NCI-H69 (cell line): ENCODE measurements at regions not wholly inside any gene's neighbourhood (a gene's known extent, or its start where the extent isn't known, plus 50 kb on each side); places are given as distances from the start of the nearest gene placed in this dataset.

Experiments used
- DNase-seq: peaks from one replicate; lab custom pipeline; 2025; lab: John Stamatoyannopoulos, UW

DNA sequence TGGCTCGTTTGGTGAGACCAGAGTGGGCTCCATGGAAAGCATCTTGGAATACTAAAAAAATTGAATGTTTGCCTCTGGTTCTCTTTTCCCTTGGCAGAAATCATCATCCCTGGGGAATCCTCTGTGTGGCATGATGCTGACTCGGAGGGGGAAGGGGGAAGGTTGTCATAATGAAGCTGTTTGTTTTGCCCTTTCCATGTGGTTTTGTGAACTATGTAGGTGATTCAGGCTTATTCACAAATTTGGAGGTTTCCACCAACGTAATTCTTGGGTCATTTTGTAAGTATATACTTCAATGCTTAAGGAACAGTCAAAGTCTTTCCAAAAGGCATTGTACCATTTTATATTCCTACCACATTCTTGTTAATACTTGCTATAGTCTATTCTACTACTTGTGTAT is 754.0 kb upstream of the FAT3 start:
- no peak for DNase-seq

GRCh38 chr11:91459840-91460239 is 764.8 kb upstream of the FAT3 start:
- DNase-seq = no peak

DNA sequence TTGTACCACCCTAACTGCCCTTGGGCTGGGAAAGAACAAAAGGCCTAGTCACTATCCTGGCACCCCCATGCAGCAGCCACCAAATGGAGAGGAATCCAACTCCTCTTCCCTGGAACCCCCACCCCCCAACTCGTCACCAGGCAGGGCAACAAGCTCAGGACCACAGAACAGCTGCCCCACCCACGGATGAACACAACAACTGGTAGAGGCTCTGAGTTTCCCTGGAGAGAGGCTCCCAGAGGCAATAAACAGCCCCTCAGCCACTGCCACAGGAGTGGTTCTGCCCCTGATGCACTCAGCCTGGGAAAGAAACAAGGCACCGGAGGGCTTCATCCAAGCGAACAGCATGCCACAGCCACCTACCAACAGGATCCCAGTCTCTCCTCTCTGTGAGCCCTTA is 778.4 kb upstream of the FAT3 start:
- no peak for DNase-seq

DNA sequence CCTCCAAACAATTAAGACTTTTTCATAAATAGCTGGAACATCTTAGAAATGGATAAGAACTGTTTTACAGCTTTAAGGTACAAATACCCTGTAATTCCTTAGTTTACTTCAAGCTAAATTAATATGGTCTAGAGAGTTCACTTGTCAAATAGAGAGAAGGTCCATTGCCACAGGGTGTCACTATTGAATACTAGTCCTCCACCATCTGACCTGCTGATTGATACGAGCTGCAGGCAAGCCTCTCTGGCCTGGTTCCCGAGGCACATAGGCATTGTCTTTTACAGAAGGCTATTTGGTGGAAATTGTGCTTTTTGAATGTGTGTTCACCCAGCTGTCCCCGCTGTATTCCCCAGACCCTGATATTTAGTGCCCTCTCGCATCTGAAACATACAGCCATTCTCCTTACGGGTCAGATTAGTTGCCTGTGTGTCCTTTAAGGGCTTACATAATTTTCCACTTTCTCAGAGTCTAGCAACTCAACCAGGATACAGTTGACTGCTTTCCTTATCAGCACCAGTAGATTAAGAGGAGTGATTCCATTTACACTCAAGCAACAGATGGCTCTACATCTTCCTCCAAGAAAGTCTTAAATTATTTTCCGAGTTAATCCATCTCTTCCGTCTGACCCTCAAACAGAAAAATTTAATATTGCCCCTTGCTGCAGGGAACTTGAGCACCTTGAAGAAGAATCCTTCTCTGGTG is 788.8 kb upstream of the FAT3 start:
- peak; percentile 35 for DNase-seq

GRCh38 chr11:91433284-91434010 is 791.2 kb upstream of the FAT3 start:
- no peak for DNase-seq

- DNase-seq = peak; percentile 91
Measured at GRCh38 chr11:91421641-91422040, 803.0 kb upstream of the FAT3 start.

- DNase-seq = no peak
Measured at GRCh38 chr11:91407842-91408241, 816.8 kb upstream of the FAT3 start.

- DNase-seq = no peak
Measured at GRCh38 chr11:91406009-91406408, 818.6 kb upstream of the FAT3 start.

DNA sequence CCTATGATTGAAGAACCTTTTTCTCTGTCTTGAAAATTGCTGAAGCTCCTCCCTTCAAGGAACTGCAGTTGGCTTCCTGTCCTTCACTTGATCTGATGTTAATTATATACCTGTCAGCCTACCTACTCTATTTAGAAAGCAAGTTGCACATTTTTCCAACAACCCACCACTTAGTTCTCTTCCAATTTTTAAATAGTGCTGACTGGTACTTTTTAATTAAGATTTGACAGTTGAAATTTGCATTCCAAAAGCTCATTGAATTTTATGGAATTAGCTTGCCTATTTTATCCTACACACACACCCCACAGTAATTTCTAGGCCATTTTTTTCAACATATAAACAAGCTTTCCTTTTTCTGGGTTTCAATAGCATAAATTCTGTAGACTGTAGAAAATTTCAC is 820.3 kb upstream of the FAT3 start:
- peak; percentile 67 for DNase-seq

- DNase-seq = no peak
Measured at GRCh38 chr11:91397134-91397468, 827.5 kb upstream of the FAT3 start.

- peak; percentile 84 for DNase-seq
Measured at GRCh38 chr11:91396236-91397133, 828.1 kb upstream of the FAT3 start.

DNA sequence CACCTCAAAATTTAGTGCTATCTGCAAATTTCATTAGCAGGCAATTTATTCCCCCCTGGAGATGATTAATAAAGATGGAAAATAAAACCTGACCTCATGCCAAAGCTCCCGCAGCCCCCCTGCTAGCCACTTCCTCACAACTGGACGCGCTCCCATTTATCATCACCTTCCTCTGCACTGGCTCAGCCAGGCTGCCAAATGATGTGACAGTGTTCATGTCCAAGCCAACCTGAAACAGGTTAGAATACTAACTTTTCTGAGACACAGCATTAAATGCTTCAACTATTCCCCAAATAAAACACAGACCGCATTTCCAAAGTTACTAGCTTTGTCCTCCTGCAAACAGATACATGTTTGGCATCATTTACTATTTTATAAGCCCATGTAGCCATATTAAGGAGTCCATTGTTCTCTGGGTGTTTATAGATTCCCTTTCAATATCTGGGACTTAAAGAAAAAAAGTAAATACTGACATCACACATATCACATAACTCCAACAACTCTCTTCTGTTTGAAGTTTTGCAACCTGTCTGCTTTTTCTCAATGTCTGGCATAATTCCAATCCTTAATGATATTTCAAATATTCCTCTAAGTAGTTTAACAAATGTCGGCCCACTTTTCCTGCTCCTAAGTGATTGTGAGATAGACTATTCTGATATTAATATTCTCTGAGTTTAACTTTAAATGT is 829.7 kb upstream of the FAT3 start:
- peak; percentile 80 for DNase-seq

- peak; percentile 42 for DNase-seq
Measured at GRCh38 chr11:91394073-91394726, 830.4 kb upstream of the FAT3 start.

DNA sequence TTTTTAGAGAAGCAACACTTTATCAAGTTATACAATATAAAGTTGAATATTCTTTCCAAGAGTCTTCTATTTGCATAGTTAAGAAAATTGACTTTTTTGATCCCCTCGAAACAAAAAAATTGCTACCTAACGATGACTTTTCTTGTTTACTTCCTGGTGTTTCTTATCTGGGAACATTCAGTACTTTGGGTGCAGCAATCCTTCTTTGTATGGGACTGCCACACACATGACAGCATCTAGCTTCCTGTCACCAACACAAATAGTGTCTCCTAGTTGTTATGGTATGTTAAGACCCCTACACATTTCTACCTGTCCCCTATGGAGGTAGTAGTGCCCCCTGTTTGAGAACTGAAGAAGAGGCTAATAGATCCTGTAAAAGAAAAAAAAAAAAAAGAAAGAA is 841.7 kb upstream of the FAT3 start:
- no peak for DNase-seq

- DNase-seq = no peak
Measured at GRCh38 chr11:91374794-91375193, 849.8 kb upstream of the FAT3 start.

- DNase-seq = peak; percentile 11
Measured at GRCh38 chr11:91373497-91373896, 851.1 kb upstream of the FAT3 start.

- DNase-seq = no peak
Measured at GRCh38 chr11:91366816-91367215, 857.8 kb upstream of the FAT3 start.

DNA sequence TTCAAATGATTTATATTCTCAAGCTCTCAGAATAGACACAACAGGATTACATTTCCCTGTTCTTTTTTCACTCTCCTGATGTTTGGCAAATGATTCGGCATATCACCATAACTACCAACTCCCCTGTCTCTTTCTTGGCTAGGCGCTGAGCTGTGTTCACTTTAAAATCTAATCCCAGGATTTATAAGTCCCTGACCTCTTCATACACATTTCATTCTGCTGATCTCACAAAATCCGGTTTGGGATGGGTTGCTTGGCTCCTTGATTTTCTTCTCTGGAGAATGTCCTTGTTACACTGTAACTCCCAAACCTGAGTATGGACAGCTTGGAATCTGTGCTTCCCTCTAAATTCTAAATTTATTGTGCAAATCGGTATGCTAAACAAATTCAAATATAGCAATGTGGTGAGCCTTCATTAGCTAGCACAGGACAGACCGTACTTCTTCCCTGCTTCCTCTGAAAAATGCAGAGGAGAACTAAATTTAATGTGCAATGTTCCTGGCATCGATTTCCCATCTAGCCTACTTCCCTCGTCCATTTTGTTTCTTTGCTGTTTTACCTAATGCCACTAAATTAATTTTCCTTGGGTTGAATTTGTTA is 858.5 kb upstream of the FAT3 start:
- no peak for DNase-seq

- no peak for DNase-seq
Measured at GRCh38 chr11:91350931-91351330, 873.7 kb upstream of the FAT3 start.

- no peak for DNase-seq
Measured at GRCh38 chr11:91326751-91327150, 897.9 kb upstream of the FAT3 start.

DNA sequence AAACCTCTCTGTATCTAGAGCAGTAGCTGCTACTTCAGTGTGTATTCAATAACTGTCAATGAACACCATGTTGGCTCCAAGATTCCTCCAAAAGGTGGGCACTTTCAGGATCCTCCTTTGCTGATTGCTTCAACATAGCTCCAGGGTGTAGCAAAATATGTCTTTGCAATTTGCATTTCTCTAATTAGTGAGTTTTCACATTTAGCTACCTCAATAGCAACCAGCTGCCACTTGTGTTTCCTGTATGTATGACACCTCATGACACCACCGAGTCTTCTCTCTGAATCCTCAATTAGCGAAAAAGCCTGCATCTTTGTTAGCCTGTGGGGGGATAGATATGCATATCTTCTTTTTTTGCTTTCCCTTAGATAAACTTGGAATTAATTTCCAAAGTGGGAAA is 898.3 kb upstream of the FAT3 start:
- DNase-seq = peak; percentile 19
